Tibial nerve (tissue), 4 donors: ENCODE measurements at regions not wholly inside any gene's neighbourhood (a gene's known extent, or its start where the extent isn't known, plus 50 kb on each side); places are given as distances from the start of the nearest gene placed in this dataset.

Experiments
- EP300 ChIP-seq, 2 donors: sonication (generic); formaldehyde crosslinking; IDR thresholded peaks; one replicate each; pipeline ENCODE4 v1.6.1; 2017; ENCODE audit warnings: antibody characterized with exemption in 2 of 2, mild to moderate bottlenecking in 1 of 2
- POLR2A ChIP-seq, 2 donors: fragments of 450-650 bp; IDR thresholded peaks; one replicate each; pipeline ENCODE4 v1.6.1; 2017; ENCODE audit warnings: antibody characterized with exemption in 2 of 2, mild to moderate bottlenecking in 2 of 2, moderate library complexity in 2 of 2
- TF ChIP-seq, protein P1 (sequence below), 5 experiments: fragments of 200-600 bp in 3 of 5; fragments of 450-650 bp in 2 of 5; sonication (generic) in 3 of 5; IDR thresholded peaks; one replicate each; pipeline ENCODE4 v1.5.1; 2016 to 2019; ENCODE audit warnings: antibody characterized with exemption in 5 of 5, mild to moderate bottlenecking in 3 of 5, moderate library complexity in 2 of 5

DNA sequence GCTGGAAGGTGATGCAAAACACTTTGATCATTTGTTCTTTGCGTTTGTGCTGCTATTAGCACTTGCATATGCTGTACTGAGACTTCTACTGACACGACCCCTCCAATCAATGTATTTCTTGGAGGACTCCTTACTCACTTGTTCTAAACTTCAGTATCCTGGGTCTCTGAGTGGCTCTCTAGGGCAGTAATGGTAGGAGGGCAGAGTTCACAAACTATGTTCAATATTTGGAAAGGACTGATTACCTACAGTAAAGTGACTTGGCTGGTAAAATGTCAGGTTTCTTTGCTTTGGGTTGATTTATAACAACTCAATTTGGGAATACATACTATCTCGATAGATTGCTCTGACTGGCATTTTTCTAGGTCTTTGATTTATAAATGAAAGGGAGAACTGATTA lies 93.7 kb downstream of the TRIM43 start:
- TF ChIP-seq, protein P1, sequence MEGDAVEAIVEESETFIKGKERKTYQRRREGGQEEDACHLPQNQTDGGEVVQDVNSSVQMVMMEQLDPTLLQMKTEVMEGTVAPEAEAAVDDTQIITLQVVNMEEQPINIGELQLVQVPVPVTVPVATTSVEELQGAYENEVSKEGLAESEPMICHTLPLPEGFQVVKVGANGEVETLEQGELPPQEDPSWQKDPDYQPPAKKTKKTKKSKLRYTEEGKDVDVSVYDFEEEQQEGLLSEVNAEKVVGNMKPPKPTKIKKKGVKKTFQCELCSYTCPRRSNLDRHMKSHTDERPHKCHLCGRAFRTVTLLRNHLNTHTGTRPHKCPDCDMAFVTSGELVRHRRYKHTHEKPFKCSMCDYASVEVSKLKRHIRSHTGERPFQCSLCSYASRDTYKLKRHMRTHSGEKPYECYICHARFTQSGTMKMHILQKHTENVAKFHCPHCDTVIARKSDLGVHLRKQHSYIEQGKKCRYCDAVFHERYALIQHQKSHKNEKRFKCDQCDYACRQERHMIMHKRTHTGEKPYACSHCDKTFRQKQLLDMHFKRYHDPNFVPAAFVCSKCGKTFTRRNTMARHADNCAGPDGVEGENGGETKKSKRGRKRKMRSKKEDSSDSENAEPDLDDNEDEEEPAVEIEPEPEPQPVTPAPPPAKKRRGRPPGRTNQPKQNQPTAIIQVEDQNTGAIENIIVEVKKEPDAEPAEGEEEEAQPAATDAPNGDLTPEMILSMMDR (IDR thresholded peaks at IDR 0.05), result no peak
- TF ChIP-seq POLR2A (IDR thresholded peaks at IDR 0.05), result no peak
- TF ChIP-seq EP300 (IDR thresholded peaks at IDR 0.05), result no peak
